HepG2 (cell line): ENCODE measurements at regions not wholly inside any gene's neighbourhood (a gene's known extent, or its start where the extent isn't known, plus 50 kb on each side); places are given as distances from the start of the nearest gene placed in this dataset.

Source experiments
- ATAC-seq: fragments of 200-7000 bp; cut with Tn5 transposase; 3 replicates; pipeline ENCODE4 v1.9.1; 2020; ENCODE audit warnings: mild to moderate bottlenecking, moderate library complexity
- BruUV-seq: library from RNA; stranded (reverse); fragments of 400-500 nt; replicated peaks from 2 replicates; lab custom pipeline; 2021; lab: Mats Ljungman, UMichigan
- CTCF ChIA-PET: fragments of 300-600 bp; formaldehyde crosslinking; extraction: SDS; loops from one replicate; lab custom pipeline; 2021; ENCODE audit warnings: low total read pairs, inconsistent platforms, low intra/inter-chr PET ratio; lab: Yijun Ruan, JAX
- POLR2A ChIA-PET: fragments of 350-600 bp; sonication (Branson Sonifier 250); formaldehyde crosslinking; loops from one replicate; lab custom pipeline; 2020; ENCODE audit warnings: antibody characterized with exemption, inconsistent platforms; lab: Yijun Ruan, JAX
- DNase-seq: peaks from one replicate; pipeline ENCODE4 v3.0.0-alpha.2; 2015; ENCODE audit warnings: low spot score
- FAIRE-seq: peaks from 3 replicates; lab custom pipeline; 2011; peaks lifted over from hg19 to GRCh38; lab: Jason Lieb, UNC
- H2AFZ ChIP-seq: one replicate; pipeline ENCODE4 v1.6.1; 2011; ENCODE audit warnings: low read length, inconsistent platforms
- H3K27ac ChIP-seq: fragments of 300-600 bp; 3 replicates; pipeline ENCODE4 v1.8.0; 2011; ENCODE audit warnings: mixed run types, mild to moderate bottlenecking, mixed read lengths, low read length, inconsistent platforms; ENCODE audit not compliant: insufficient read depth; ENCODE audit errors: extremely low read length
- H3K27me3 ChIP-seq, 2 experiments: fragments of 200-600 bp in 1 of 2; 2 replicates in 1 of 2; 3 replicates in 1 of 2; pipeline versions ENCODE4 v1.6.0 to v1.8.0; 2011; ENCODE audit warnings: low read length in 2 of 2, mild to moderate bottlenecking in 2 of 2, moderate library complexity in 2 of 2, inconsistent platforms in 1 of 2; ENCODE audit not compliant: insufficient read depth in 2 of 2, control insufficient read depth in 1 of 2
- H3K36me3 ChIP-seq, 2 experiments: fragments of 200-600 bp in 1 of 2; replicated peaks in 1 of 2; 2 replicates in 1 of 2; 3 replicates in 1 of 2; pipeline versions ENCODE4 v1.5.1 to v1.8.0; 2011; ENCODE audit warnings: low read length in 2 of 2, inconsistent platforms in 1 of 2; ENCODE audit not compliant: insufficient read depth in 2 of 2, control insufficient read depth in 1 of 2
- H3K4me1 ChIP-seq: 2 replicates; pipeline ENCODE4 v1.5.1; 2012; ENCODE audit warnings: low read length, inconsistent platforms; ENCODE audit not compliant: insufficient read depth
- H3K4me2 ChIP-seq: 2 replicates; pipeline ENCODE4 v1.6.0; 2011; ENCODE audit warnings: low read depth, low read length, inconsistent platforms
- H3K4me3 ChIP-seq, 3 experiments: fragments of 200-600 bp in 1 of 3; sonication (generic), shearing (Covaris generic) in 1 of 3; replicated peaks in 1 of 3; 2 replicates each; pipeline ENCODE4 v1.5.1; 2011 to 2016; ENCODE audit warnings: low read length in 3 of 3, inconsistent platforms in 2 of 3, low read depth in 2 of 3, mild to moderate bottlenecking in 2 of 3, control low read depth in 1 of 3, mixed read lengths in 1 of 3; ENCODE audit not compliant: insufficient read depth in 1 of 3
- H3K79me2 ChIP-seq: one replicate; pipeline ENCODE4 v1.6.1; 2011; ENCODE audit warnings: low read length, inconsistent platforms; ENCODE audit not compliant: insufficient read depth
- H3K9ac ChIP-seq: 2 replicates; pipeline ENCODE4 v1.6.0; 2011; ENCODE audit warnings: mild to moderate bottlenecking, low read depth, low read length, inconsistent platforms; ENCODE audit not compliant: insufficient read depth
- H3K9me3 ChIP-seq: 2 replicates; pipeline ENCODE4 v1.5.1; 2012; ENCODE audit warnings: mild to moderate bottlenecking, low read length
- H4K20me1 ChIP-seq: 2 replicates; pipeline ENCODE4 v1.6.0; 2011; ENCODE audit warnings: inconsistent platforms, mild to moderate bottlenecking, low read length, moderate library complexity; ENCODE audit not compliant: insufficient read depth
- GZF1 ChIP-seq: sonication (generic); formaldehyde crosslinking; IDR thresholded peaks from 2 replicates; pipeline ENCODE4 v1.5.1; 2020; ENCODE audit warnings: mild to moderate bottlenecking, missing genetic modification reagents
- RFXAP ChIP-seq: sonication (generic); formaldehyde crosslinking; IDR thresholded peaks from 2 replicates; pipeline ENCODE4 v1.4.0; 2020; ENCODE audit warnings: missing genetic modification reagents, borderline replicate concordance
- THYN1 ChIP-seq: sonication (generic); formaldehyde crosslinking; IDR thresholded peaks from 2 replicates; pipeline ENCODE4 v1.8.1; 2023; ENCODE audit warnings: low read depth, mild to moderate bottlenecking, moderate library complexity, missing genetic modification reagents, borderline replicate concordance
- ZNF20 ChIP-seq: sonication (generic); formaldehyde crosslinking; IDR thresholded peaks from 2 replicates; pipeline ENCODE4 v1.4.0; 2020; ENCODE audit warnings: mild to moderate bottlenecking, moderate library complexity, missing genetic modification reagents
- ZNF644 ChIP-seq: IDR thresholded peaks from 2 replicates; pipeline ENCODE4 v1.6.1; 2016; ENCODE audit warnings: low read depth
- WGBS: methylation state at CpG from one replicate; pipeline ENCODE4 v1.1.6; 2017; ENCODE audit warnings: low lambda C conversion rate; 5-methylcytosine and 5-hydroxymethylcytosine counted together
- in situ Hi-C: cut with HindIII; loops from 2 replicates; pipeline ENCODE4 v1.10.0; 2017; ENCODE audit warnings: low pct_unique_long_range_greater_than_20kb; ENCODE audit not compliant: extremely low pct_ligation_motif_present
- intact Hi-C: fragments of 100-400 bp; cut with micrococcal nuclease; formaldehyde crosslinking; loops from one replicate; pipeline ENCODE4 v1.10.0; 2022; ENCODE audit not compliant: unreplicated experiment
- TF ChIP-seq, protein P1 (sequence below): sonication (generic); formaldehyde crosslinking; IDR thresholded peaks from 2 replicates; pipeline ENCODE4 v1.5.1; 2020; ENCODE audit warnings: mild to moderate bottlenecking, missing genetic modification reagents, moderate library complexity
- TF ChIP-seq, protein P2 (sequence below): sonication (generic); formaldehyde crosslinking; conservative IDR thresholded peaks from 2 replicates; pipeline ENCODE4 v1.4.0; 2020; ENCODE audit warnings: missing genetic modification reagents
- TF ChIP-seq, protein P3 (sequence below): IDR thresholded peaks from 2 replicates; pipeline ENCODE4 v1.6.1; 2016; ENCODE audit warnings: low read depth
- TF ChIP-seq, protein P4 (sequence below): IDR thresholded peaks from 2 replicates; pipeline ENCODE4 v1.6.1; 2018; ENCODE audit warnings: missing genetic modification reagents

- TF ChIP-seq, protein P1, sequence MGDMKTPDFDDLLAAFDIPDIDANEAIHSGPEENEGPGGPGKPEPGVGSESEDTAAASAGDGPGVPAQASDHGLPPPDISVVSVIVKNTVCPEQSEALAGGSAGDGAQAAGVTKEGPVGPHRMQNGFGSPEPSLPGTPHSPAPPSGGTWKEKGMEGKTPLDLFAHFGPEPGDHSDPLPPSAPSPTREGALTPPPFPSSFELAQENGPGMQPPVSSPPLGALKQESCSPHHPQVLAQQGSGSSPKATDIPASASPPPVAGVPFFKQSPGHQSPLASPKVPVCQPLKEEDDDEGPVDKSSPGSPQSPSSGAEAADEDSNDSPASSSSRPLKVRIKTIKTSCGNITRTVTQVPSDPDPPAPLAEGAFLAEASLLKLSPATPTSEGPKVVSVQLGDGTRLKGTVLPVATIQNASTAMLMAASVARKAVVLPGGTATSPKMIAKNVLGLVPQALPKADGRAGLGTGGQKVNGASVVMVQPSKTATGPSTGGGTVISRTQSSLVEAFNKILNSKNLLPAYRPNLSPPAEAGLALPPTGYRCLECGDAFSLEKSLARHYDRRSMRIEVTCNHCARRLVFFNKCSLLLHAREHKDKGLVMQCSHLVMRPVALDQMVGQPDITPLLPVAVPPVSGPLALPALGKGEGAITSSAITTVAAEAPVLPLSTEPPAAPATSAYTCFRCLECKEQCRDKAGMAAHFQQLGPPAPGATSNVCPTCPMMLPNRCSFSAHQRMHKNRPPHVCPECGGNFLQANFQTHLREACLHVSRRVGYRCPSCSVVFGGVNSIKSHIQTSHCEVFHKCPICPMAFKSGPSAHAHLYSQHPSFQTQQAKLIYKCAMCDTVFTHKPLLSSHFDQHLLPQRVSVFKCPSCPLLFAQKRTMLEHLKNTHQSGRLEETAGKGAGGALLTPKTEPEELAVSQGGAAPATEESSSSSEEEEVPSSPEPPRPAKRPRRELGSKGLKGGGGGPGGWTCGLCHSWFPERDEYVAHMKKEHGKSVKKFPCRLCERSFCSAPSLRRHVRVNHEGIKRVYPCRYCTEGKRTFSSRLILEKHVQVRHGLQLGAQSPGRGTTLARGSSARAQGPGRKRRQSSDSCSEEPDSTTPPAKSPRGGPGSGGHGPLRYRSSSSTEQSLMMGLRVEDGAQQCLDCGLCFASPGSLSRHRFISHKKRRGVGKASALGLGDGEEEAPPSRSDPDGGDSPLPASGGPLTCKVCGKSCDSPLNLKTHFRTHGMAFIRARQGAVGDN (CRISPR knock-in tag), result no peak
- TF ChIP-seq ZNF644 (CRISPR knock-in tag) (no peak), ZNF20 (no peak)
- TF ChIP-seq, protein P2, sequence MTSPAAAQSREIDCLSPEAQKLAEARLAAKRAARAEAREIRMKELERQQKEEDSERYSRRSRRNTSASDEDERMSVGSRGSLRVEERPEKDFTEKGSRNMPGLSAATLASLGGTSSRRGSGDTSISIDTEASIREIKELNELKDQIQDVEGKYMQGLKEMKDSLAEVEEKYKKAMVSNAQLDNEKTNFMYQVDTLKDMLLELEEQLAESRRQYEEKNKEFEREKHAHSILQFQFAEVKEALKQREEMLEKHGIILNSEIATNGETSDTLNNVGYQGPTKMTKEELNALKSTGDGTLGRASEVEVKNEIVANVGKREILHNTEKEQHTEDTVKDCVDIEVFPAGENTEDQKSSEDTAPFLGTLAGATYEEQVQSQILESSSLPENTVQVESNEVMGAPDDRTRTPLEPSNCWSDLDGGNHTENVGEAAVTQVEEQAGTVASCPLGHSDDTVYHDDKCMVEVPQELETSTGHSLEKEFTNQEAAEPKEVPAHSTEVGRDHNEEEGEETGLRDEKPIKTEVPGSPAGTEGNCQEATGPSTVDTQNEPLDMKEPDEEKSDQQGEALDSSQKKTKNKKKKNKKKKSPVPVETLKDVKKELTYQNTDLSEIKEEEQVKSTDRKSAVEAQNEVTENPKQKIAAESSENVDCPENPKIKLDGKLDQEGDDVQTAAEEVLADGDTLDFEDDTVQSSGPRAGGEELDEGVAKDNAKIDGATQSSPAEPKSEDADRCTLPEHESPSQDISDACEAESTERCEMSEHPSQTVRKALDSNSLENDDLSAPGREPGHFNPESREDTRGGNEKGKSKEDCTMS (CRISPR knock-in tag), result no peak
These were observed 284.5 kb downstream of the CBLN1 start (continued) for GRCh38 chr16:48997081-48997615.

DNA sequence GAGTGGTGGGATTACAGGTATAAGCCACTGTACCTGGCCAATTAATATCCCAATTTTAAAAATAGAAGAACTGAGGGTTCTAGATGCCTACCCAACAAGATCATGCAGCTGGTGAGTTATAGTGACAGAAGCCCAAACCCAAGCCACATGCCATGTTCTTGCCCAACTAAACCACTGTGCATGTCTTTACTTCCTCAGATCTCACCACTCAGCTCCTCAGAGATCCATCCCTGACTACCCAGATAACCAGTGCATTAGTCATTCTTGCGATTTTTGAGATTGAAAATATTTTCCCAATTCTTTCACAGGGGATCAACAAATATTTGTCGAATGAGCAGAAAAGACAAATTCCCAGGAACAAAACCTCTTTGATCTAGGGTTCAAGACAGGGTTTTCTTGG lies 303.1 kb downstream of the CBLN1 start:
- no peak for DNase-seq
- intact Hi-C loops (no loop called here), in situ Hi-C loops (no loop called here)
- no peak overlapping the region for H3K4me3 ChIP-seq
- H3K9me3 ChIP-seq, result no peaks in the 10 kb centered on the region
- no peak overlapping the region for H2AFZ ChIP-seq
- 15% methylated on average over 2 of the region's 2 CpGs for WGBS
- ChIA-PET CTCF (no interaction called here), POLR2A (no interaction called here)
- ATAC-seq, result no peak
- no peaks in the 10 kb centered on the region for H3K4me1 ChIP-seq
- BruUV-seq, result no TSS peak
- no peaks in the 10 kb centered on the region for H3K27me3 ChIP-seq
- FAIRE-seq, result no peak
- H4K20me1 ChIP-seq, result no peaks in the 10 kb centered on the region
- no peak overlapping the region for H3K9ac ChIP-seq
- no peaks in the 10 kb centered on the region for H3K36me3 ChIP-seq
- no peak overlapping the region for H3K4me2 ChIP-seq
- H3K27ac ChIP-seq, result no peak overlapping the region
- no peaks in the 10 kb centered on the region for H3K79me2 ChIP-seq
- TF ChIP-seq, protein P1 (CRISPR knock-in tag), result no peak
- TF ChIP-seq, protein P3, sequence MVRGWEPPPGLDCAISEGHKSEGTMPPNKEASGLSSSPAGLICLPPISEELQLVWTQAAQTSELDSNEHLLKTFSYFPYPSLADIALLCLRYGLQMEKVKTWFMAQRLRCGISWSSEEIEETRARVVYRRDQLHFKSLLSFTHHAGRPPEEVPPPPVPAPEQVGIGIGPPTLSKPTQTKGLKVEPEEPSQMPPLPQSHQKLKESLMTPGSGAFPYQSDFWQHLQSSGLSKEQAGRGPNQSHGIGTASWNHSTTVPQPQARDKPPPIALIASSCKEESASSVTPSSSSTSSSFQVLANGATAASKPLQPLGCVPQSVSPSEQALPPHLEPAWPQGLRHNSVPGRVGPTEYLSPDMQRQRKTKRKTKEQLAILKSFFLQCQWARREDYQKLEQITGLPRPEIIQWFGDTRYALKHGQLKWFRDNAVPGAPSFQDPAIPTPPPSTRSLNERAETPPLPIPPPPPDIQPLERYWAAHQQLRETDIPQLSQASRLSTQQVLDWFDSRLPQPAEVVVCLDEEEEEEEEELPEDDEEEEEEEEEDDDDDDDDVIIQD (CRISPR knock-in tag), result no peak
- TF ChIP-seq GZF1 (CRISPR knock-in tag), result no peak
- TF ChIP-seq RFXAP (CRISPR knock-in tag), result no peak
- TF ChIP-seq, protein P4, sequence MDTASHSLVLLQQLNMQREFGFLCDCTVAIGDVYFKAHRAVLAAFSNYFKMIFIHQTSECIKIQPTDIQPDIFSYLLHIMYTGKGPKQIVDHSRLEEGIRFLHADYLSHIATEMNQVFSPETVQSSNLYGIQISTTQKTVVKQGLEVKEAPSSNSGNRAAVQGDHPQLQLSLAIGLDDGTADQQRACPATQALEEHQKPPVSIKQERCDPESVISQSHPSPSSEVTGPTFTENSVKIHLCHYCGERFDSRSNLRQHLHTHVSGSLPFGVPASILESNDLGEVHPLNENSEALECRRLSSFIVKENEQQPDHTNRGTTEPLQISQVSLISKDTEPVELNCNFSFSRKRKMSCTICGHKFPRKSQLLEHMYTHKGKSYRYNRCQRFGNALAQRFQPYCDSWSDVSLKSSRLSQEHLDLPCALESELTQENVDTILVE (CRISPR knock-in tag), result no peak
- TF ChIP-seq THYN1 (CRISPR knock-in tag), result no peak
